ENCODE measurements at regions not wholly inside any gene's neighbourhood (a gene's known extent, or its start where the extent isn't known, plus 50 kb on each side); places are given as distances from the start of the nearest gene placed in this dataset.
A peak's percentile ranks its signal among the peaks of the same experiment; 100 is the strongest.

DNA sequence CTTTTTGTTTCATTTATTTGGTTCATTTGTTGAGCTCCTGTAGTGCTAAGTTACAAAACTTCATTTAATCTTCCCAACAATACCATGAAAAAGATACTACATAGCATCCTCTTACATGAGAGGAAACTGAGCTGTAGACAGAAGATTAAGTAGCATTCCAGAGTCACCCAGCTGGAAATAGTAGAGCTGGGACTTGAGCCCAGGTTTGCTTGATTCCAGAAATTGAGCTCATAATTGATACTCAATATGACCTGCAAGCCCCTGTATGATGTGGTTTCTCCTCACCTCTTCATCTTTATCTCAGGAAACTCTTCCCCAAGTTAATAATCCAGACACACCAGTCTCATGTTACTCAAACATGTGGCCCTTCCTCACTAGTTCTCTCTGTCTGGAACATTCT, 87.0 kb upstream of the DAAM1 start:
- TF ChIP-seq, protein P1, sequence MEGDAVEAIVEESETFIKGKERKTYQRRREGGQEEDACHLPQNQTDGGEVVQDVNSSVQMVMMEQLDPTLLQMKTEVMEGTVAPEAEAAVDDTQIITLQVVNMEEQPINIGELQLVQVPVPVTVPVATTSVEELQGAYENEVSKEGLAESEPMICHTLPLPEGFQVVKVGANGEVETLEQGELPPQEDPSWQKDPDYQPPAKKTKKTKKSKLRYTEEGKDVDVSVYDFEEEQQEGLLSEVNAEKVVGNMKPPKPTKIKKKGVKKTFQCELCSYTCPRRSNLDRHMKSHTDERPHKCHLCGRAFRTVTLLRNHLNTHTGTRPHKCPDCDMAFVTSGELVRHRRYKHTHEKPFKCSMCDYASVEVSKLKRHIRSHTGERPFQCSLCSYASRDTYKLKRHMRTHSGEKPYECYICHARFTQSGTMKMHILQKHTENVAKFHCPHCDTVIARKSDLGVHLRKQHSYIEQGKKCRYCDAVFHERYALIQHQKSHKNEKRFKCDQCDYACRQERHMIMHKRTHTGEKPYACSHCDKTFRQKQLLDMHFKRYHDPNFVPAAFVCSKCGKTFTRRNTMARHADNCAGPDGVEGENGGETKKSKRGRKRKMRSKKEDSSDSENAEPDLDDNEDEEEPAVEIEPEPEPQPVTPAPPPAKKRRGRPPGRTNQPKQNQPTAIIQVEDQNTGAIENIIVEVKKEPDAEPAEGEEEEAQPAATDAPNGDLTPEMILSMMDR (IDR thresholded peaks at IDR 0.05; ENCODE audit: low read depth, low read length), result no peak
- DNase-seq (ENCODE audit: extremely low read depth, low read depth), result peak; percentile 7

DNA sequence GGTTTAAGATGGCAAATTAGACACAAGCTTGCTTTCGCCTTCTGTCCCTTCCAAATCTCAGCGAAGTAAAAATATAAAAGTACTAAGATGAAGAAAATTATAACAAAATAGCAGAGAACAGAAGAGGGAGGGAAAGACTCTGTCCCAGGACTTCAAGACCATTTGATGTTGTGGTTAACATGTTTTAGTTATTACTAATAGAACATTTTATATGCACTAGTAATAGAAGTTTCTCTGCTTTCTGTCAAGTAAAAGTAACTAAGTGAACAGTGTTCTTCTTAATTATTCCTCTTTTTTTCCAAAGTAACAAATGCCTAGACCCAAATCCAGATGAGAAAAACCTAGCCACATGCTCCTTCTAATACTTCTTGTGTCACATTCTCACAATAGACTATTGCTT, 85.1 kb upstream of the DAAM1 start:
- DNase-seq (ENCODE audit: extremely low read depth, low read depth), result no peak
- TF ChIP-seq, protein P1 (IDR thresholded peaks at IDR 0.05; ENCODE audit: low read depth, low read length), result no peak

DNA sequence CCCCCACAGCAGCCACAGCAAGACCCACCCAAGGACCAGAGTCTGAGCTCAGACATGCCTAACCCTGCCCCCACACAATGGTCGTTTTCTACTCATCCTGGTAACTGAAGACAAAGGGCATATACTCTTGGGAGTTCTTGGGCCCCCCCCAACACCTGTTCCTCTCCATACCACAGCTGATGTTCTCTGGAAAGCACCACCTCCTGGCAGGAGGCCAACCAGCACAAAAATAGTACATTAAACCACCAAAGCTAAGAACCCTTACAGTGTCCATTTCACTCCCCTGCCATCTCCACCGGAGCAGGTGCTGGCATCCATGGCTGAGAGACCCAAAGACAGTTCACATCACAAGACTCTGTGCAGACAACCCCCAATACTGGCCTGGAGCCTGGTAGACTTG, 80.6 kb upstream of the DAAM1 start:
- TF ChIP-seq, protein P1 (IDR thresholded peaks at IDR 0.05; ENCODE audit: low read depth, low read length), result no peak
- no peak for DNase-seq (ENCODE audit: extremely low read depth, low read depth)

DNA sequence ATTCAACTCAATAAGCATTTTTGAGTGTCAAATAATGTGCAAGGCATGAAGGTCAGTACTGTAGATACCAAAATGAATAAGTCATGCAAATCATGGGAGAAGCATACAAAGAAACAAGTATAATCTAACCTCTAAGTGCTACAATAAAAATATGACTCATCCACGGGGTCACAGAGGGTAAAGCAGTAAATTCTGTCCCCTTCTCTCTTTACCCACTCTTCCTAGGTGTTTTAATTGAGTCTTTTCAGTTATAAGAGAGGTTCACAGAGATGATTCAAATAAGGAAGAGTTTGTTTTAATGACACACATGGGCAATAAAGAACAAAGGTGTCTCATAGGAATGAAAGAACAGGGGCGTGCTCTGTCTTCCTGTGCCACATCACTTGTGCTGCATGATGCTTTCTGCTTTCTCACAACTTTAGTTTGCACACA, 71.5 kb upstream of the DAAM1 start:
- no peak for DNase-seq (ENCODE audit: extremely low read depth, low read depth)
- TF ChIP-seq, protein P1 (IDR thresholded peaks at IDR 0.05; ENCODE audit: low read depth, low read length), result no peak

DNA sequence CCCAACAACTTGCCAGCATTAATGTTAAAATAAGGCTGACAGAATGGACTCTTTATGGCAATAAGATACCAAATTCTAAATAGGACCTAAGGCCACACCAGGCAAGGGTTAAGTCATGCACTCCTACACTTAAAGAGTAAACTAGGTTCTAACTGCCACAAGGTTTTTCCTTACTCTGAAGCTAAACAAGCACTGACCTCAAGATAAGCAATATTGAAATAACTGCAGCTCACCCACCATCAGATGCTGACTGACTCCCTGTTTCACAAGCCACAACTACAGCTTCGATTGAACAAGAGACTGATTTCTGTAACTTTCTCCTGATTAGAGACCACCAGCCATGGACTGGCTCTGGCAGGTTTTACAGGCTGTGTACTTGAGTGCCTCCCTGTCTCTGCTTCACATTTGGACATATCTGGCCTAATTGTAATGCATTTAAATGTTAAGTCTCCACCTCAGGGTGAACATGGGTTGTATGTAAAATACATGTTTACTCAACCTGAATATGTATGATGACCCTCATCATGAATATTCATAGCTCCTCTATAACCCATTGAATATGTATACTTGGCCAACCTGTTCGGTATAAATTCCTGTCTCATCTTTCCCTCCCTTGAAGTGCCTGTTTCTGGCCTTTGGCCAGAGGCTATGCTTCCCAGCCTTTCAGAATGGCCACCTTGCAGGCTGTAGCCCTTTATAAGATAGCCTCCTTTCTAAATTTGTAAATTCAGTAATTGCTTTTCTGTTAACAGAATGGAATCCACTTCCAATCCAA, 70.5 kb upstream of the DAAM1 start:
- DNase-seq (ENCODE audit: extremely low read depth, low read depth), result no peak

DNA sequence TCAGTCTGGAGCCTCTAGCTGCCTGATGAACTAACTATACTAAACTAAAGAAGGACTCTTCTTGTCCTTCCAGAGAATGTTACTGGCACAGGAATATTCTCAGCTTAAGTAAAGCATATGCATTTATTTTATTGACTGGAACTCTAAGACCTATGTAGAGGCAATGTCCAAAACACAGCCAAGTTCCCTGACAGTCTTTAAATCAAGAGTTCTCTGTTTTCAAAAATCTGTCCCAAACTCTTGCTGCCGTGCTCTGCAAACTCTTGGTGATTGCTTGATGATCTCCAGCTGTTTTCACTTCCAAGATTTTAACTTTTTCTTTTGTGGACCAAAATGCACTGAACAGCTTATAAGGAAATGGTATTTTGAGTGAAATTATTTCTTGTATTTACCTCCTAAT, 67.5 kb upstream of the DAAM1 start:
- DNase-seq (ENCODE audit: extremely low read depth, low read depth), result no peak
- TF ChIP-seq, protein P1 (IDR thresholded peaks at IDR 0.05; ENCODE audit: low read depth, low read length), result no peak

More for the DNA sequence above, 70.5 kb upstream of the DAAM1 start:
- TF ChIP-seq, protein P1 (IDR thresholded peaks at IDR 0.05; ENCODE audit: low read depth, low read length), result no peak

DNA sequence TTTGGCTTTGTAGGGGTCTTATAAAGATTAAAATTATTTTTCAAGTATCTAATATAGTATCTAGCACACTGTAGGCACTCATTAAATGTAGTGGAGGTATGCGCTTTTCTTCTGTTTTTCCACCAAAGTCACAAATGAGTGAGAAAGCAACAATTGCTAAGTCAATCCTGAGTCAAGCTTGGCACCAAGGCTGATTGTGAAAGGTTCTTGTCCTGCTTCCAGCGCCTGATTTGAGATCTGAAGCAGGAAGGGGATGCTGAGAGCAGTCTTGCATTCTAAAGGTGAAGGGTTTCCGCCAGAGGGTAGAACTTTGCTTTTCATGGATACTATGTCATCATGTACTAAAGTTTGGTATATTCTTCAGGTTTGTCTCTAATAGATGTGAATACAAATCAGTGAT, 64.9 kb upstream of the DAAM1 start:
- DNase-seq (ENCODE audit: extremely low read depth, low read depth), result peak; percentile 4
- TF ChIP-seq, protein P1 (IDR thresholded peaks at IDR 0.05; ENCODE audit: low read depth, low read length), result no peak
